CD14-positive monocyte (primary cell): ENCODE measurements at regions not wholly inside any gene's neighbourhood (a gene's known extent, or its start where the extent isn't known, plus 50 kb on each side); places are given as distances from the start of the nearest gene placed in this dataset.

Experiments
- DNase-seq, 3 donors: peaks; one replicate each; pipeline ENCODE4 v3.0.0-alpha.2; 2011 to 2022
- H2AFZ ChIP-seq: 2 replicates; pipeline ENCODE4 v1.6.0; 2012; ENCODE audit warnings: mild to moderate bottlenecking, low read depth, low read length, inconsistent platforms; ENCODE audit not compliant: insufficient read depth, poor library complexity, severe bottlenecking
- H3K27ac ChIP-seq, 2 donors: 1 replicate in 1 of 2; 2 replicates in 1 of 2; pipeline ENCODE4 v1.5.1; 2012 to 2013; ENCODE audit warnings: low read length in 2 of 2, control low read depth in 1 of 2, inconsistent platforms in 1 of 2, low read depth in 1 of 2, mild to moderate bottlenecking in 1 of 2
- H3K27me3 ChIP-seq, 2 donors: one replicate each; pipeline versions ENCODE4 v1.6.0 to v1.6.1; 2011 to 2013; ENCODE audit warnings: low read length in 2 of 2; ENCODE audit not compliant: control insufficient read depth in 2 of 2, insufficient read depth in 2 of 2
- H3K36me3 ChIP-seq, 2 donors: replicated peaks in 1 of 2; 1 replicate in 1 of 2; 2 replicates in 1 of 2; pipeline versions ENCODE4 v1.5.1 to v1.6.1; 2012 to 2013; ENCODE audit warnings: low read length in 2 of 2, control low read depth in 1 of 2, inconsistent platforms in 1 of 2, mild to moderate bottlenecking in 1 of 2; ENCODE audit not compliant: insufficient read depth in 2 of 2, control insufficient read depth in 1 of 2
- H3K4me1 ChIP-seq, 2 donors: 1 replicate in 1 of 2; 2 replicates in 1 of 2; pipeline versions ENCODE4 v1.5.1 to v1.6.1; 2012 to 2013; ENCODE audit warnings: low read length in 2 of 2, control low read depth in 1 of 2, inconsistent platforms in 1 of 2, mild to moderate bottlenecking in 1 of 2, moderate library complexity in 1 of 2; ENCODE audit not compliant: insufficient read depth in 2 of 2, control insufficient read depth in 1 of 2
- H3K4me2 ChIP-seq: replicated peaks from 2 replicates; pipeline ENCODE3; 2012; ENCODE audit warnings: low read length, moderate library complexity, mild to moderate bottlenecking; ENCODE audit not compliant: poor library complexity, severe bottlenecking; ENCODE audit errors: extremely low read depth
- H3K4me3 ChIP-seq, 3 experiments: fragments of 200-600 bp in 1 of 3; sonication (generic) in 1 of 3; replicated peaks in 1 of 3; 1 replicate in 2 of 3; 2 replicates in 1 of 3; pipeline ENCODE4 v1.5.1; 2011 to 2013; ENCODE audit warnings: low read length in 3 of 3, mild to moderate bottlenecking in 3 of 3, control low read depth in 2 of 3, low read depth in 2 of 3, inconsistent platforms in 1 of 3, moderate library complexity in 1 of 3
- H3K79me2 ChIP-seq: 2 replicates; pipeline ENCODE4 v1.6.0; 2012; ENCODE audit warnings: mild to moderate bottlenecking, control low read depth, inconsistent platforms, low read length, moderate library complexity; ENCODE audit not compliant: insufficient read depth
- H3K9ac ChIP-seq: 2 replicates; pipeline ENCODE4 v1.6.0; 2017; ENCODE audit warnings: low read length, mild to moderate bottlenecking; ENCODE audit not compliant: insufficient read depth, poor library complexity, severe bottlenecking
- H3K9me3 ChIP-seq, 2 donors: replicated peaks in 1 of 2; 1 replicate in 1 of 2; 2 replicates in 1 of 2; pipeline versions ENCODE4 v1.5.1 to v1.6.1; 2012 to 2013; ENCODE audit warnings: low read length in 2 of 2, control low read depth in 1 of 2; ENCODE audit not compliant: control insufficient read depth in 1 of 2, insufficient read depth in 1 of 2
- H4K20me1 ChIP-seq: 2 replicates; pipeline ENCODE4 v1.6.0; 2012; ENCODE audit warnings: mild to moderate bottlenecking, low read length, control low read depth, moderate library complexity; ENCODE audit not compliant: insufficient read depth
- H3K27ac Mint-ChIP-seq, 7 donors: one replicate each; pipeline ENCODE4 v1.8.0; 2020; ENCODE audit warnings: mild to moderate bottlenecking in 7 of 7, mixed read lengths in 7 of 7, moderate library complexity in 6 of 7, inconsistent platforms in 2 of 7
- H3K27me3 Mint-ChIP-seq, 3 donors: one replicate each; pipeline ENCODE4 v1.8.0; 2021 to 2022; ENCODE audit warnings: low read depth in 3 of 3, mild to moderate bottlenecking in 3 of 3, mixed read lengths in 3 of 3, moderate library complexity in 3 of 3, inconsistent platforms in 1 of 3
- H3K36me3 Mint-ChIP-seq, 2 donors: one replicate each; pipeline ENCODE4 v1.8.0; 2020; ENCODE audit warnings: mixed read lengths in 2 of 2, inconsistent platforms in 1 of 2, mild to moderate bottlenecking in 1 of 2
- H3K4me1 Mint-ChIP-seq: one replicate; pipeline ENCODE4 v1.8.0; 2020; ENCODE audit warnings: mild to moderate bottlenecking, mixed read lengths
- H3K4me3 Mint-ChIP-seq, 2 donors: one replicate each; pipeline ENCODE4 v1.8.0; 2020; ENCODE audit warnings: mild to moderate bottlenecking in 2 of 2, mixed read lengths in 2 of 2, moderate library complexity in 1 of 2
- H3K9me3 Mint-ChIP-seq, 7 donors: one replicate each; pipeline ENCODE4 v1.8.0; 2020 to 2022; ENCODE audit warnings: mixed read lengths in 7 of 7, mild to moderate bottlenecking in 6 of 7, moderate library complexity in 6 of 7, inconsistent platforms in 2 of 7
- WGBS: methylation state at CpG from one replicate; pipeline ENCODE4 v1.1.5; 2013; ENCODE audit warnings: missing lambda C conversion rate; ENCODE audit not compliant: insufficient coverage; 5-methylcytosine and 5-hydroxymethylcytosine counted together
- intact Hi-C, 2 donors: fragments of 100-400 bp; cut with micrococcal nuclease; formaldehyde crosslinking; loops; one replicate each; pipeline versions ENCODE4 v1.15.0 to v1.15.1; 2023
- TF ChIP-seq, protein P1 (sequence below): fragments of 200-600 bp; IDR thresholded peaks from one replicate; pipeline ENCODE4 v1.8.0; 2022; ENCODE audit warnings: antibody characterized with exemption, mild to moderate bottlenecking

DNA sequence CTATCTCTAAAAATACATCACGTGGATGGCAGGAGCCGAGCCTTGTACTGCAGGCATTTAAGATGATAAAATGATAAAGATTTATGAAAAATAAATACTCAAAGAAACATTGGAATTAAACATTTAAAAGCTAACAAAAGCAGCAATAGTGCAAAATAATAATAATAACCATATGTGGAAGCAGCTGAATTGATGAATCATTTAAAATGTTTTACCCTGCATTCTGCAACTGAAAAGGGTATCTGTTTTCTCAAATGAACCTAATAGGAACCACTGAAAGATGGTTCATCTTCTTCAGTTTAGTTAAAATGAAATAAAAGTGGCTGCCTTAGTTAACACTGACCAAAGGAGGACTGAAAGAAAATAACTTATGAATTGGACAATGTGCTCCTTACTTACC is 436.1 kb downstream of the TUSC7 start:
- Mint-ChIP-seq H3K4me1 (no peaks in the 10 kb centered on the region), H3K9me3 (peaks cover 0 to 1% (median 0%) of the 10 kb centered on the region in 7 donors), H3K27me3 (peaks cover 0 to 6% (median 3%) of the 10 kb centered on the region in 3 donors), H3K27ac (no peak overlapping the region), H3K4me3 (no peak overlapping the region), H3K36me3 (no peaks in the 10 kb centered on the region)
- TF ChIP-seq, protein P1, sequence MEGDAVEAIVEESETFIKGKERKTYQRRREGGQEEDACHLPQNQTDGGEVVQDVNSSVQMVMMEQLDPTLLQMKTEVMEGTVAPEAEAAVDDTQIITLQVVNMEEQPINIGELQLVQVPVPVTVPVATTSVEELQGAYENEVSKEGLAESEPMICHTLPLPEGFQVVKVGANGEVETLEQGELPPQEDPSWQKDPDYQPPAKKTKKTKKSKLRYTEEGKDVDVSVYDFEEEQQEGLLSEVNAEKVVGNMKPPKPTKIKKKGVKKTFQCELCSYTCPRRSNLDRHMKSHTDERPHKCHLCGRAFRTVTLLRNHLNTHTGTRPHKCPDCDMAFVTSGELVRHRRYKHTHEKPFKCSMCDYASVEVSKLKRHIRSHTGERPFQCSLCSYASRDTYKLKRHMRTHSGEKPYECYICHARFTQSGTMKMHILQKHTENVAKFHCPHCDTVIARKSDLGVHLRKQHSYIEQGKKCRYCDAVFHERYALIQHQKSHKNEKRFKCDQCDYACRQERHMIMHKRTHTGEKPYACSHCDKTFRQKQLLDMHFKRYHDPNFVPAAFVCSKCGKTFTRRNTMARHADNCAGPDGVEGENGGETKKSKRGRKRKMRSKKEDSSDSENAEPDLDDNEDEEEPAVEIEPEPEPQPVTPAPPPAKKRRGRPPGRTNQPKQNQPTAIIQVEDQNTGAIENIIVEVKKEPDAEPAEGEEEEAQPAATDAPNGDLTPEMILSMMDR: no peak
- H3K27me3 ChIP-seq: no peaks in the 10 kb centered on the region
- H3K4me2 ChIP-seq: no peak overlapping the region
- no peaks in the 10 kb centered on the region for H3K9me3 ChIP-seq
- H2AFZ ChIP-seq: no peak overlapping the region
- no peaks in the 10 kb centered on the region for H3K36me3 ChIP-seq
- intact Hi-C loops: loop anchor here in 1 of 2 donors (2.0 kb wide), 1 partner anchor 19 kb away; no protein-coding TSS in a partner anchor
- no peak overlapping the region for H3K27ac ChIP-seq
- no peaks in the 10 kb centered on the region for H3K4me1 ChIP-seq
- no peak overlapping the region for H3K4me3 ChIP-seq
- DNase-seq: no peak
- WGBS: no CpG with 5 or more reads among the region's 2 CpGs
- H3K79me2 ChIP-seq: no peaks in the 10 kb centered on the region
- H4K20me1 ChIP-seq: no peaks in the 10 kb centered on the region
- no peak overlapping the region for H3K9ac ChIP-seq

DNA sequence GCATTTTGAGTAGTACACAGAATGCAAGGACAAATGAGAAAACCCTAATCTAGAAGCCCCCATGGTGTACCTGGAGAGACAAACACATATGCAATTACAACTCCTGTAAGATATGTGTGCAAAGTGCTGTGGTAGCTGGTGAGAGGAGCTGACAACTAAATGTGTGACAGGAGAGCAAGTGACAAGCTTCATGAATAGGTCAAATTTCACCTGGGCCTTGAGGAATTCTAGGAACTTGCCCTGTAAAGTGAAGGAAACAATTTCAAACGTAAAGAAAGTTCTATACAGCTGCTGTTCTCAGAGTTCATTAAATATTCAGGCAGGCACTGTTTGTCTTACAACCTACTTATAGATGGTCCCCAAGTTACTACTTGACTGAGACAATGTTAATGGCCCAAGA is 437.0 kb downstream of the TUSC7 start:
- Histone ChIP-seq H4K20me1 (no peaks in the 10 kb centered on the region), H3K36me3 (no peaks in the 10 kb centered on the region), H3K9ac (no peak overlapping the region), H3K79me2 (no peaks in the 10 kb centered on the region), H3K9me3 (no peaks in the 10 kb centered on the region), H3K4me2 (no peak overlapping the region), H3K27me3 (no peaks in the 10 kb centered on the region), H2AFZ (no peak overlapping the region), H3K4me3 (no peak overlapping the region), H3K4me1 (no peaks in the 10 kb centered on the region), H3K27ac (no peak overlapping the region)
- TF ChIP-seq, protein P1: no peak
- Mint-ChIP-seq H3K27ac (no peak overlapping the region), H3K27me3 (peaks cover 0 to 6% (median 3%) of the 10 kb centered on the region in 3 donors), H3K9me3 (peaks cover 0 to 1% (median 0%) of the 10 kb centered on the region in 7 donors), H3K4me1 (no peaks in the 10 kb centered on the region), H3K4me3 (no peak overlapping the region), H3K36me3 (no peaks in the 10 kb centered on the region)
- no peak for DNase-seq
- intact Hi-C loops: no loop called here
- WGBS: 100% methylated on average over 1 of the region's 1 CpG
